Fibroblast of mammary gland (primary cell): ENCODE measurements at regions not wholly inside any gene's neighbourhood (a gene's known extent, or its start where the extent isn't known, plus 50 kb on each side); places are given as distances from the start of the nearest gene placed in this dataset.

Experiments used
- DNase-seq: peaks from one replicate; pipeline ENCODE4 v3.0.0-alpha.2; 2010; ENCODE audit warnings: low read depth
- H3K4me3 ChIP-seq: 2 replicates; pipeline ENCODE4 v1.5.1; 2011; ENCODE audit warnings: low read depth, mild to moderate bottlenecking, low read length, moderate library complexity; ENCODE audit not compliant: control insufficient read depth
- CTCF ChIP-seq: conservative IDR thresholded peaks from 2 replicates; pipeline ENCODE4 v1.5.1; 2011; ENCODE audit warnings: low read depth, low read length, inconsistent platforms; ENCODE audit not compliant: control insufficient read depth, insufficient read depth

DNA sequence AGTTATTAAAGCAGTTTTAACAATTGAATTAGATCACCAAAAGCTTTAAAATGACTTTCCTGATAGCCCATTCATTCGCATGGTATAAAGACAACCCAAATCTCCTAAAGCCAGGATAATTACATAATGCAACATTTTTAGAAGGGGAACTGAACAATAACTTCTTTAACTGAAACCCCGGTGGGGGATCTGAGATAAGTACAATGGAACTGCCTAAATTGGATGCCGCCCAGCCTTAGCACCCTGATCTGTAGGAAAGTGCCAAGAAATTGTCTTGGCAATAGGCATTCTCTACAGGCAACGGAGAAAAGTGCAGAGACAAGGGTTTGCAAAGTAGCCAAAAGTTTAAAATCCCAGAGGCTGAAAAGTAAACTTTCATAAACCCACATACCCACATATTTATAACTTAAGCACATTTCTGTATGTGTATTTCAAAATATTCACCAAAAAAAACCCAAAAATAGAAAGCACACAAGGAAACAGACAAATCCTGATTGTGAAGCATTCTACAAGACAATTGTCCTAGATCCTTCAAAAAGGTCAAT is 98.8 kb upstream of the BEND6 start:
- DNase-seq, result no peak
- TF ChIP-seq CTCF, result no peak
- no peak overlapping the region for H3K4me3 ChIP-seq

DNA sequence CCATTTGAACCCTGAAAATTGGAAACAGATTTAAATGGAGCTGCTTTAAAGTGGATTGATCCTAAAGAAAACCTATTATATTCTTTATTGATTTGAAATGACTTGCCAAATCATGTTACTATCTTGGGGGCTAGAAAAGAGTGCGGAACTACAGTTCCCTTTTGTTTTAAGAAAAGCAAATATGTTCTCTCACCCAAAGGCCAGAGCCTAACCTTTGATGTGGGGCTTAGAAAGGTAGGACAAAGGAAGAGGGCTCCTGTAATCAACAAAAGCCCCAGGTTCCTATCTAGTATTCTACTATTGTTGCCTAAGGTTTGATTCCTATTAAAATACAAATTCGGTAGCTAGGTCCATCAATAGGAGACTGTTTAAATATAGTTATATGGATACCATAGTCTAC is 100.8 kb upstream of the BEND6 start:
- no peak for TF ChIP-seq CTCF
- no peak overlapping the region for H3K4me3 ChIP-seq
- DNase-seq, result no peak

DNA sequence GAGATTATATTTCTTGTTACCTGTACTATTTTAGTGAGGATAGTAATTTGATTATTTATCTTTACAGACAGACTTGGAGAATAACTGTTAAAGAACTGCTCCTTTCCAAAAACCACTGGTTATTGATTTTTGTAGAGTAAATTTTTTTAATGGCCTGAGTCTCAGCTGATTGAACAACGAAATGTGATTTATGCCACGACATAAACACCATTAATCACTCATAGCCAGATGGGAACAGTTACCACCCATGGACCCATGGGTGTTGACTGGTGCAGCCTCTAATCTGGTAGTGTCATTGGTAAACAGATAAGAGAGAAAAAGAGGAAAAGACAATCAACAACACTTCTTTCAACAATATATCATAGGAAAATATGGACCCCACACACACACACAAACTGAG is 101.4 kb upstream of the BEND6 start:
- DNase-seq, result no peak
- no peak for TF ChIP-seq CTCF
- H3K4me3 ChIP-seq, result no peak overlapping the region

GRCh38 chr6:56852260-56853010 is 102.5 kb upstream of the BEND6 start:
- no peak for DNase-seq
- TF ChIP-seq CTCF, result no peak
- H3K4me3 ChIP-seq, result peak overlapping the region; percentile 69

DNA sequence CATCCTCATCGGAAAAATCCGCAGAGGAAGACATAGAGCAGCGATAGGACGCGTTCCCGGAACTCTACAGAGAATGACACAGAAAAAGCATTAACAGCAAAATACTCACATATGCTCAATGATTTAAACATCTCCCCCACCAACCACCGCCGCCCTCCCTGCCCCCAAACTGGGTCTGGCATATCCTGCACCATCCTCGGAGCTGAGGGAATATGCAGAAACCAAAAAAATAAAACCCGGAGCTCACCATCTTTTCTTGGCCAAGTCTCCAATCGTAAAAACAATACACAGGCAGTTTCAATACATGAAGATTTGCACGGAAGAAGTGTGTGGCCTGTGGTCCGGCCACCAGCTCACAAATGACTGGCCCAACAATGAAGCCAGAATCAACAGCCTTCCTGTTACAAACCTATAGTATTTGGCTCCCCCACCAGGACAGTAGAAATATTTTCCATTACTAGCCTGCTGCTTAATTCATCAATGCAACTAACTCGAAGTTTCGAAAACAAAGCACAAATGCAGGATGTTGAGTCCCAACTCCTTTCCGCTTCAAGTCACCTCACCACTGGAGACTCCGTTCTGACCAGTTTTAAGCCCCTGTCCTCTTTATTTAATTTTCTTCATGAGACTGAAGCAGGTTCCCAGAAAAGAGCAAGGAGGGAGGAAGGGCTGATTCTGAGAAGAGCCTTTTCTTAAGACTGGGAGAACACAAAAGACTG is 103.2 kb upstream of the BEND6 start:
- peak; percentile 71 for TF ChIP-seq CTCF
- H3K4me3 ChIP-seq, result peak overlapping the region; percentile 69
- peak; percentile 91 for DNase-seq

- no peak for TF ChIP-seq CTCF
- peak overlapping the region; percentile 69 for H3K4me3 ChIP-seq
- DNase-seq, result peak; percentile 66
These were observed 103.8 kb upstream of the BEND6 start for GRCh38 chr6:56851074-56851473.
